Epithelial cell of esophagus (primary cell): ENCODE measurements at regions not wholly inside any gene's neighbourhood (a gene's known extent, or its start where the extent isn't known, plus 50 kb on each side); places are given as distances from the start of the nearest gene placed in this dataset.

Experiments used
- DNase-seq: peaks from one replicate; pipeline ENCODE4 v3.0.0; 2010; ENCODE audit warnings: low read depth
- H3K4me3 ChIP-seq: 2 replicates; pipeline ENCODE4 v1.5.1; 2011; ENCODE audit warnings: mild to moderate bottlenecking, low read length, control low read depth
- TF ChIP-seq, protein P1 (sequence below): IDR thresholded peaks from 2 replicates; pipeline ENCODE4 v1.5.1; 2011; ENCODE audit warnings: low read depth, mild to moderate bottlenecking, low read length, control low read depth, inconsistent platforms; ENCODE audit not compliant: insufficient read depth; ENCODE audit errors: missing control alignments

DNA sequence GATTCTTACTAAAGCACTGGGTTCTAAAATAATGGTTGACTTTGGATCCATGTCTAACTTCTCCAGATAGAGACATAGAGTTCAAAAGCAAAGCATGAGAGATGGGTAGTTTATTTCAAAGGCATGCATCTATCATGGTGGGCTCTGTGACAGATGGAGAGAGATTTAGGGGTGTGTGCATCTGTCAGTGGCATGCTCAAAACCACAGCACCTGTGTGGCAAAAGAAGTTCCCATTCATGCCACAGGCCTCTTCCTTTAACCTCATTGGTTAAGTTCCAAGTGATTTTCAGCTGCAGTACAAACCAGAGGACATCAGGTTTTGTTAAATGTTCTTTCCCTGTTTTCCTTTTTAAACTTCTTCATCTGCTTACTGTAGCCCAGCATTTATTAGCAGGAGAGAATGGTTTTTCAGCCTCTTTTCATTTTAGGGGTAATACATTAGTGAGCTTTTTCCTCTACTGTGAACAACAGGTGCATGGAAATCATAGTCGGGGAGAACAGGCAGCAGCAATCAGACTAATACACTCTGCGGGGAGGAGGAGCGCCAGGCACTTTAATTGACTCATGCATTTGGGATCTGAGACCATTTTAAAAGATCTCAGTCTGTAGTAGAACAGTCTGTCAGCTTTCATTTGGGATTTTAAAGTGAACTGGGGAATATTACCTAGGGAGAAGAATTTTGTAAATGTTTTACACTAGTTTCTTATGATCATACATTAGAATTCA, 52.4 kb upstream of the UPP2 start:
- no peak overlapping the region for H3K4me3 ChIP-seq
- TF ChIP-seq, protein P1, sequence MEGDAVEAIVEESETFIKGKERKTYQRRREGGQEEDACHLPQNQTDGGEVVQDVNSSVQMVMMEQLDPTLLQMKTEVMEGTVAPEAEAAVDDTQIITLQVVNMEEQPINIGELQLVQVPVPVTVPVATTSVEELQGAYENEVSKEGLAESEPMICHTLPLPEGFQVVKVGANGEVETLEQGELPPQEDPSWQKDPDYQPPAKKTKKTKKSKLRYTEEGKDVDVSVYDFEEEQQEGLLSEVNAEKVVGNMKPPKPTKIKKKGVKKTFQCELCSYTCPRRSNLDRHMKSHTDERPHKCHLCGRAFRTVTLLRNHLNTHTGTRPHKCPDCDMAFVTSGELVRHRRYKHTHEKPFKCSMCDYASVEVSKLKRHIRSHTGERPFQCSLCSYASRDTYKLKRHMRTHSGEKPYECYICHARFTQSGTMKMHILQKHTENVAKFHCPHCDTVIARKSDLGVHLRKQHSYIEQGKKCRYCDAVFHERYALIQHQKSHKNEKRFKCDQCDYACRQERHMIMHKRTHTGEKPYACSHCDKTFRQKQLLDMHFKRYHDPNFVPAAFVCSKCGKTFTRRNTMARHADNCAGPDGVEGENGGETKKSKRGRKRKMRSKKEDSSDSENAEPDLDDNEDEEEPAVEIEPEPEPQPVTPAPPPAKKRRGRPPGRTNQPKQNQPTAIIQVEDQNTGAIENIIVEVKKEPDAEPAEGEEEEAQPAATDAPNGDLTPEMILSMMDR, result no peak
- DNase-seq, result no peak

DNA sequence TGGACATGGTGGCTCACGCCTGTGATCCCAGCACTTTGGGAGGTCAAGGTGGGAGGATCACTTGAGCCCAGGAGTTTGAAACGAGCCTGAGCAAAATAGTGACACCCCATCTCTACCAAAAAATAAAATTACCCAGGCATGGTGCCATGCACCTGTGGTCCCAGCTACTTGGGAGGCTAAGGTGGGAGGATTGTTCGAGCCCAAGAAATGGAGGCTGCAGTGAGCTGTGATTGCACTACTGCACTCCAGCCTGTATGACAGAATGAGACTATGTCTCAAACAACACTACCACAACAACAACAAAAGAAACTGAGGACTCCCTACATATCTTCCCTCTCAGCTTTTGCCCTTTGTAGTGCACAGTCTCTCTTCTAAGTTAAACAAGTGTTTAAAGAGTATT, 53.3 kb upstream of the UPP2 start:
- TF ChIP-seq, protein P1, result no peak
- DNase-seq, result no peak
- H3K4me3 ChIP-seq, result no peak overlapping the region

DNA sequence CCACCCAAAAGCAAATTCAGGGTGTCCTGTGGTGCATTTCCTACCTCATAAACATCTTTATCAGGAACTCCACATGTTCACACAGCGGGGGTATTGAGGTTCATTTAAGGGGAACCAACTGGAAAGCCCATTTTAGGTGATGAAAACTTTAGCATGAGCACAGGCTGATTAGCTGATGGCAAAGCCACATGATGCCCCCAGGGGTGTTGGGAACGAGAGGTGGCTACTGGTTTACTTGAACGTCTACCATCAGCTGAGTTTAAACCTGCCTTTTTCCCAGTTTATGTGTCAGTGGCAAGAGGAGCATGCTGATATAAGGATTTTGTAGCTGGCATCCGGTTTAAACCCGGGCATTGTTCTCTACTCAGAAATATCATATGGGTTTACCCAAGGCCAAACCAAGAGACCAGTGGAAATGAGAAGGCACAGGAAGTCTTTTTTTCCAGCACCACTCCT, 54.5 kb upstream of the UPP2 start:
- no peak for DNase-seq
- TF ChIP-seq, protein P1, result no peak
- no peak overlapping the region for H3K4me3 ChIP-seq

- no peak for DNase-seq
- H3K4me3 ChIP-seq, result no peak overlapping the region
- TF ChIP-seq, protein P1, result no peak
Observed at GRCh38 chr2:158046121-158046880, 55.4 kb upstream of the UPP2 start.

GRCh38 chr2:158045362-158045761, 56.3 kb upstream of the UPP2 start:
- TF ChIP-seq, protein P1, result no peak
- no peak for DNase-seq

GRCh38 chr2:158043181-158043948, 58.3 kb upstream of the UPP2 start:
- TF ChIP-seq, protein P1, result no peak
- DNase-seq, result no peak
- H3K4me3 ChIP-seq, result no peak overlapping the region

More at GRCh38 chr2:158045362-158045761, 56.3 kb upstream of the UPP2 start:
- no peak overlapping the region for H3K4me3 ChIP-seq
